NCI-H1694 (cell line): ENCODE measurements at regions not wholly inside any gene's neighbourhood (a gene's known extent, or its start where the extent isn't known, plus 50 kb on each side); places are given as distances from the start of the nearest gene placed in this dataset.
A peak's percentile ranks its signal among the peaks of the same experiment; 100 is the strongest.

Experiments used
- DNase-seq: peaks from one replicate; lab custom pipeline; 2025; lab: John Stamatoyannopoulos, UW

- DNase-seq, result no peak
Observed at GRCh38 chr15:87154761-87155160, 1075.1 kb downstream of the AGBL1 start.

GRCh38 chr15:87151202-87151748, 1071.6 kb downstream of the AGBL1 start:
- DNase-seq, result no peak

GRCh38 chr15:87145696-87146095, 1066.0 kb downstream of the AGBL1 start:
- DNase-seq, result no peak

GRCh38 chr15:87144775-87145174, 1065.1 kb downstream of the AGBL1 start:
- peak; percentile 75 for DNase-seq

GRCh38 chr15:87142096-87142495, 1062.4 kb downstream of the AGBL1 start:
- DNase-seq, result no peak

GRCh38 chr15:87135109-87135508, 1055.4 kb downstream of the AGBL1 start:
- DNase-seq, result no peak

GRCh38 chr15:87133704-87134103, 1054.0 kb downstream of the AGBL1 start:
- DNase-seq, result no peak

GRCh38 chr15:87131067-87131466, 1051.4 kb downstream of the AGBL1 start:
- no peak for DNase-seq

GRCh38 chr15:87129916-87130315, 1050.2 kb downstream of the AGBL1 start:
- no peak for DNase-seq

GRCh38 chr15:87123676-87124382, 1044.2 kb downstream of the AGBL1 start:
- no peak for DNase-seq

GRCh38 chr15:87121336-87121735, 1041.7 kb downstream of the AGBL1 start:
- DNase-seq, result no peak

- DNase-seq, result no peak
Observed at GRCh38 chr15:87120555-87120954, 1040.9 kb downstream of the AGBL1 start.

GRCh38 chr15:87118846-87119245, 1039.2 kb downstream of the AGBL1 start:
- DNase-seq, result peak; percentile 31

- peak; percentile 10 for DNase-seq
Observed at GRCh38 chr15:87118435-87118834, 1038.8 kb downstream of the AGBL1 start.

GRCh38 chr15:87115795-87116194, 1036.1 kb downstream of the AGBL1 start:
- DNase-seq, result no peak

GRCh38 chr15:87099916-87100315, 1020.2 kb downstream of the AGBL1 start:
- DNase-seq, result no peak

- no peak for DNase-seq
Observed at GRCh38 chr15:87089551-87089950, 1009.9 kb downstream of the AGBL1 start.

GRCh38 chr15:87083201-87083600, 1003.5 kb downstream of the AGBL1 start:
- DNase-seq, result no peak

- DNase-seq, result peak; percentile 57
Observed at GRCh38 chr15:87082581-87082980, 1002.9 kb downstream of the AGBL1 start.

- no peak for DNase-seq
Observed at GRCh38 chr15:87080547-87080946, 1000.9 kb downstream of the AGBL1 start.
